Cardiac muscle cell (in vitro differentiated cells and primary cell): ENCODE measurements at regions not wholly inside any gene's neighbourhood (a gene's known extent, or its start where the extent isn't known, plus 50 kb on each side); places are given as distances from the start of the nearest gene placed in this dataset.

Source experiments
- DNase-seq, 2 donors: peaks; one replicate each; pipeline versions ENCODE4 v3.0.0 to v3.0.0-alpha.2; 2010 to 2017; ENCODE audit warnings: low read depth in 1 of 2, low spot score in 1 of 2
- H3K27ac ChIP-seq: fragments of 200-600 bp; sonication (generic); 2 replicates; pipeline ENCODE4 v1.5.1; 2016
- H3K27me3 ChIP-seq: fragments of 200-600 bp; sonication (generic); 2 replicates; pipeline ENCODE4 v1.6.0; 2016; ENCODE audit warnings: control low read depth
- H3K36me3 ChIP-seq: fragments of 200-600 bp; sonication (generic); 2 replicates; pipeline ENCODE4 v1.5.1; 2016; ENCODE audit warnings: control low read depth
- H3K4me1 ChIP-seq: fragments of 200-600 bp; sonication (generic); 2 replicates; pipeline ENCODE4 v1.8.1; 2017; ENCODE audit warnings: low read depth, mild to moderate bottlenecking, mixed run types
- H3K4me3 ChIP-seq: fragments of 200-600 bp; sonication (generic); 2 replicates; pipeline ENCODE4 v1.5.1; 2016; ENCODE audit warnings: mild to moderate bottlenecking
- H3K9me3 ChIP-seq: fragments of 200-600 bp; sonication (generic); 2 replicates; pipeline ENCODE4 v1.5.1; 2017; ENCODE audit warnings: low read depth, mild to moderate bottlenecking, control low read depth
- TF ChIP-seq, protein P1 (sequence below): IDR thresholded peaks from 2 replicates; pipeline ENCODE4 v1.5.1; 2012; ENCODE audit warnings: low read depth, mild to moderate bottlenecking, low read length

DNA sequence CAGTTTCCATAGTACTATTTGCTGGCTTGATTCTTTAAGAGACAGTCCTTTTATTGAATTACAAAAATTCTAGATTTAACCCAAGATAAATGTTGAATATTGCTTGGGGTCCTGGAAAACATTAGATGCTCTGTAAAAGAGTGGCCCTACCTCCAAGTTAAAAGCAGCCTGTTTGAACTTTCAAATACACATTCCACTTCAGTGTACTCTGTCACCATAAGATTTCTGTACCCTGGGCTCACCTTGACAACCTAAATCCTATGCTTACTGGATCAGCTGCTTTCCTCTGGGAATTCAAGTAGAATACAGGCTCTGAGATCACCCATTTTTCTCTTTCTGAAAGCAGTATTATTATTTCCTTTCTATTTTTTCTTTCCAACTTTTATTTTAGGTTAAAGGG is 107.7 kb upstream of the DCN start:
- Histone ChIP-seq H3K27ac (no peak overlapping the region), H3K36me3 (no peaks in the 10 kb centered on the region), H3K4me3 (no peak overlapping the region), H3K4me1 (no peaks in the 10 kb centered on the region), H3K27me3 (no peaks in the 10 kb centered on the region), H3K9me3 (no peaks in the 10 kb centered on the region)
- TF ChIP-seq, protein P1, sequence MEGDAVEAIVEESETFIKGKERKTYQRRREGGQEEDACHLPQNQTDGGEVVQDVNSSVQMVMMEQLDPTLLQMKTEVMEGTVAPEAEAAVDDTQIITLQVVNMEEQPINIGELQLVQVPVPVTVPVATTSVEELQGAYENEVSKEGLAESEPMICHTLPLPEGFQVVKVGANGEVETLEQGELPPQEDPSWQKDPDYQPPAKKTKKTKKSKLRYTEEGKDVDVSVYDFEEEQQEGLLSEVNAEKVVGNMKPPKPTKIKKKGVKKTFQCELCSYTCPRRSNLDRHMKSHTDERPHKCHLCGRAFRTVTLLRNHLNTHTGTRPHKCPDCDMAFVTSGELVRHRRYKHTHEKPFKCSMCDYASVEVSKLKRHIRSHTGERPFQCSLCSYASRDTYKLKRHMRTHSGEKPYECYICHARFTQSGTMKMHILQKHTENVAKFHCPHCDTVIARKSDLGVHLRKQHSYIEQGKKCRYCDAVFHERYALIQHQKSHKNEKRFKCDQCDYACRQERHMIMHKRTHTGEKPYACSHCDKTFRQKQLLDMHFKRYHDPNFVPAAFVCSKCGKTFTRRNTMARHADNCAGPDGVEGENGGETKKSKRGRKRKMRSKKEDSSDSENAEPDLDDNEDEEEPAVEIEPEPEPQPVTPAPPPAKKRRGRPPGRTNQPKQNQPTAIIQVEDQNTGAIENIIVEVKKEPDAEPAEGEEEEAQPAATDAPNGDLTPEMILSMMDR, result no peak
- no peak for DNase-seq

DNA sequence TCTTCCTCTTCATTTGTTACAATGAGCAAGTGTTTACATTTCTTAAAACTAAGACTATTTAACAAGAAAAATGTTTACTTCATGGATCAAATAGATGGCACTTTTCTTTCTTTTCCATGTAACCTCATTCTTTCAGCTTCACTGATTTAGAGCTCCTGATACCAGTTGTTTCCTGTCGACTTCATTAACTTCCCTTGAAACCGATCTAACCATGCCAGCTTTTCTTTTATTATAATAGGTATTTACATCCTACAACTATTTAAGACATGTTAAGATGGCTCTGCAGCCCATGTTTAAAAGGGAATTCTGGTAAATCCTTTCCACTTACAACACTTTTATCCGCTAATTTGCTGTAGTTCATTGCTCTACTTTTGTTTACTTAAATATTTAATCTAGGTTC is 107.3 kb upstream of the DCN start:
- Histone ChIP-seq H3K36me3 (no peaks in the 10 kb centered on the region), H3K27me3 (no peaks in the 10 kb centered on the region), H3K9me3 (no peaks in the 10 kb centered on the region), H3K4me3 (no peak overlapping the region), H3K4me1 (no peaks in the 10 kb centered on the region), H3K27ac (no peak overlapping the region)
- TF ChIP-seq, protein P1, result no peak
- DNase-seq, result no peak

DNA sequence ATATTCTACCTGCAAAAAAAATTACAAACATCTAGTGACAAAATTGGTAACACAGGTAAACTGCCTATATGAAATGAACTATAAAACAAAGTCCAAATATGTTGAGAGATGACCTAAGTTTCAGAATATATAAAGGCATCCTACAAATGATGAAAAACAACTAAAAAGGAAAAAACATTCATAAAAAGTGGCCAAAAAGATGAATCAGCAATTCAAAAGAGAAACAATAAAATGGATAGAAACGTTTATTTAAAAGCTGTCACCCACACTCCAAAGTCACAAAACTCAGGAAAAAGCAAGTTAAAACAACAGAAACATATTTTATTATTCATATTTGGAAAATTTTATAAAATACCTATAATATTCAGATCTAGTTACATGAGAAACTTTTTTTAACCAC is 106.5 kb upstream of the DCN start:
- Histone ChIP-seq H3K9me3 (no peaks in the 10 kb centered on the region), H3K4me1 (no peaks in the 10 kb centered on the region), H3K27ac (no peak overlapping the region), H3K4me3 (no peak overlapping the region), H3K27me3 (no peaks in the 10 kb centered on the region), H3K36me3 (no peaks in the 10 kb centered on the region)
- TF ChIP-seq, protein P1, result no peak
- DNase-seq, result no peak

- Histone ChIP-seq H3K9me3 (no peaks in the 10 kb centered on the region), H3K4me1 (no peaks in the 10 kb centered on the region), H3K36me3 (no peaks in the 10 kb centered on the region), H3K27me3 (no peaks in the 10 kb centered on the region), H3K4me3 (no peak overlapping the region), H3K27ac (no peak overlapping the region)
- TF ChIP-seq, protein P1, result no peak
- no peak for DNase-seq
Observed at GRCh38 chr12:91287753-91288152, 105.1 kb upstream of the DCN start.

GRCh38 chr12:91278126-91278525 is 95.5 kb upstream of the DCN start:
- Histone ChIP-seq H3K4me3 (no peak overlapping the region), H3K27ac (no peak overlapping the region), H3K27me3 (no peaks in the 10 kb centered on the region), H3K36me3 (no peaks in the 10 kb centered on the region), H3K9me3 (no peaks in the 10 kb centered on the region), H3K4me1 (peaks cover 11% of the 10 kb centered on the region)
- DNase-seq, result no peak
- TF ChIP-seq, protein P1, result no peak

DNA sequence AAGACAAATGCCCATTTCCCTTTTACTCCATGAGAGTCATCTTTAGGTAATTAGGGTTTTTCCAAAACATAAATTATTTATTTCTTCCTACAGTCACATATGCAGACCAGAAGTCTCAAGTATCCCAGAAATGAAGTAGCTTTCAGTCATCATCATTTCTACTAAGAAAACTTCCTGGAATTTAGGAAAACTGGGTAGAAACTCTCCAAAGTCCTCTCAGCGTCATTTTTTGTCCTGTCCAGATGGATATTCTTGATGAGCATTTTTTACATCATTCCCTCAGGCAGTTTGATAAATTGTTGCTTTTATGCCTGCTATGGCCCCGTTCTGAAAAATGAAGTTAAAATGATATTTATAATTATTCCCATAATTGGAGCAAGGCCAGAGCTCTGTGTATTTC is 93.9 kb upstream of the DCN start:
- Histone ChIP-seq H3K27ac (no peak overlapping the region), H3K27me3 (no peaks in the 10 kb centered on the region), H3K4me1 (peaks cover 11% of the 10 kb centered on the region), H3K36me3 (no peaks in the 10 kb centered on the region), H3K4me3 (no peak overlapping the region), H3K9me3 (no peaks in the 10 kb centered on the region)
- DNase-seq, result no peak
- TF ChIP-seq, protein P1, result no peak
